GM03348 (cell line): ENCODE measurements at regions not wholly inside any gene's neighbourhood (a gene's known extent, or its start where the extent isn't known, plus 50 kb on each side); places are given as distances from the start of the nearest gene placed in this dataset.
"Not testable (repeated sequence)": the region's sequence is repeated elsewhere in the genome, so short reads cannot be mapped to it uniquely, and the experiment has no call there.

Experiments used
- DNase-seq: peaks from one replicate; pipeline ENCODE4 v3.0.0; 2012; ENCODE audit warnings: low spot score

DNA sequence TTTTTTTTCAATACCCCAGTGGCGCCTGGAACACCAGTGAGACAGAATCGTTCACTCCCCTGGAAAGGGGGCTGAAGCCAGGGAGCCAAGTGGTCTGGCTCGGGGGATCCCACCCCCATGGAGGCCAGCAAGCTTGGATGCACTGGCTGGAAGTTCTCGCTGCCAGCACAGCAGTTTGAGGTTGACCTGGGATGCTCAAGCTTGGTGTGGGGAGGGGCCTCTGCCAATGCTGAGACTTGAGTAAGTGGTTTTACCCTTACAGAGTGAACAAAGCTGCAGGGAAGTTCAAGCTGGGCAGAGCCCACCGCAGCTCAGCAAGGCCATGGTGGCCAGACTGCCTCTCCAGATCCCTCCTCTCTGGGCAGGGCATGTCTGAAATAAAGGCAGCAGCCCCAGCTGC is 276.2 kb upstream of the CNTN6 start:
- no peak for DNase-seq

DNA sequence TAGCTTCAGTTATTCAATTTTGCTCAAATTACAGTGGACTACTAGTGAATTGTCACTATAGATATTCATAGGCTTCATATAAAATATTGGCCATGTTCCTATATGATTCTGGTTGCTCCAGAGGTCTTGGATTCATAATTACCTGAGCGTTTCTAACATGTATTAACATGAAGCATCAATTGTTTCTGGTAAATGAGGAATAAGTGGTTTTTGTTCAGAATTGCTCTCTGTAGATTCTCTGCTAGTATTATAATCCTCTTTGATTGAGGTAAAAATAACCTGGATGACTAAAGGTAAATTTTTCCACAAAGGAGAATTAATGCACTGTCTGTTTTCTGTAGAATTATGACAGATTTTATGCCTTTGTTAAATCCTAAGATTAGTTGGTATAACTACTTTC is 258.1 kb upstream of the CNTN6 start:
- no peak for DNase-seq

DNA sequence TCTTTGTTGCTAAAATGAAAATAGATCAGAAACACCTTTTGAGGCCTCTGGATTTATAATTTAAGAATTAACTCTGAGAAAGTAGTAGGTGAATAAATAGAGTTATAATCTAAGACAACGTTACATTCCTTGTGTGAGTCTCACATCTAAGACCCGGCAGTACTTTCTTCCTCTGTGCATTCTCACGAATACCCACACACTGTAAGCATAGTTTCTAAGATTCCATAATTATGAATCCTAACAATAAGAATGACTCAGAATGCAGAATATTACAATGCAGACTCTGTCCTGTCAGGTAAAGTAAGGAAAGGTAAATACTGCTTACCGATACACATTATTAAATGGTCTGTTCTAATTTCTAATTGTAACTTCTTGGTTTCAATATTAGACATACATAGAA is 257.7 kb upstream of the CNTN6 start:
- DNase-seq: no peak

DNA sequence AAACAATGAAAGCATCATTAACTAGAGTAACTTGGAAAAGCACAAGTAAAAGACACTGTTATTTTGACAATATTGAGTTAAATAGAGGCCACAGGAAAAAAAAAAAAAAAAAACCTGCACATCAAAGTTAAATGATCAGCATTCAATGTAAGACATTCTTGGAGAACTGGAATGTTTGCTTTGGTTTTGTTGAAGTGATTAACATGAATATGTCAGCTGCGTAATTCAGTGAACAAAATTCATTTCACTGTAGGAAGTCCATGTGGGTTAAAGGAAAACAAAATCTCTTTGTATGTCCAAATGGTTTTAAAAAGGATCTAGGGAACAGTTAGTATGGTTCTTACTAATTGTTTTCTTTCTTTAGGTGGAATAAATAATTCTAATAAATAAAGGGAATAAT is 252.8 kb upstream of the CNTN6 start:
- no peak for DNase-seq

GRCh38 chr3:851098-851790 is 241.6 kb upstream of the CNTN6 start:
- DNase-seq: no peak

DNA sequence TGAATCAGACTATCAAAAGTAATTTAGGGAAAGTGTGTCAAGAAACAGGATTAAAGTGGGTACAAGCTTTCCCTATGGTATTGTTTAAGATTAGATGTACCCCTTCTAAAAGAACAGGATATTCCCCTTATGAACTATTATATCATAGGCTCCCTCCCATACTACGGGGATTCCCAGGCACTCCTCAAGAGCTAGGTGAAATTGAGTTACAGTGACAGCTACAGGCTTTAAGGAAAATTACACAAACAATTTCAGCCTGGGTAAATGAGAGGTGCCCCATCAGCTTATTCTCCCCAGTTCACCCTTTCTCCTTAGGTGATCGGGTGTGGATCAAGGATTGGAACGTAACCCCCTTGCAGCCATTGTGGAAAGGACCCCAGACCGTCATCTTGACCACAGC is 240.8 kb upstream of the CNTN6 start:
- no peak for DNase-seq

- no peak for DNase-seq
Observed at GRCh38 chr3:853489-853888, 239.3 kb upstream of the CNTN6 start.

DNA sequence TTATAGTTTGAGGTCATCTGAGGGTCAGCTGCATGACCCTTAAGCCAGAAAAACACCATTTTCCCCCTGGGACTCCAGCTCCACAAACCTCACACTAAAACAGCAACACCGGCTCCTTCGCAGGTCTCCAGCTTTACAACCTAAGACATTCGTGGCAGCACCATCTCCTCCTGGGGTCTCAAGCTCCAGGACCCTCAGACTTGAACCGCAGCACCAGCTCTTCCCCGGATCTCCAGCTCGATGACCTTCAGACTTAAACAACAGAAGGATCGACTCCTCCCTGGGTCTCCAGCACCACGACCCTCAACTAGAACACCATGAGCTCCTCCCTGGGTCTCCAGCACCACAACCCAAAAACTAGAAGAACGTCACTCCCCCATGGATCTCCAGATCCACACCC is 233.7 kb upstream of the CNTN6 start:
- DNase-seq: no peak

GRCh38 chr3:861721-862120 is 231.1 kb upstream of the CNTN6 start:
- DNase-seq: no peak

GRCh38 chr3:869269-869668 is 223.6 kb upstream of the CNTN6 start:
- DNase-seq: no peak

DNA sequence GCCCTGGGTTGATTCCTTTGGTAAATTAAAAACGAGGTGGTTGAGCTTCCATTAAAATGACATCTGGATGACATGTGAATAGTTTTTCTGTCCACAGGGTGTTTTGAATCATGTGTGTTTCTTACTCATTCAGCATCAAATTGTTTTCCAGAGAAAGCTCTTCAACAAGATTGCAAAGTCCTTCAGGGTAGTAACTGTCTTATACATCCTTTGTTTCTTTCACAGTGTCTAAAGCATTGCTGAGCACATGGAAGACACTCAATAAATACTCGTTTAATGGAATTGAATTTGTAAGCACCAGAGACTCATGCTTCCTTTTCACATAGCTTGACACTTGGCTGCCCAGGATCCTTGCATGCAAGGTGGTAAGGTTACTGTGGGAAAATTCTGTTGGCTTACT is 223.1 kb upstream of the CNTN6 start:
- DNase-seq: no peak

DNA sequence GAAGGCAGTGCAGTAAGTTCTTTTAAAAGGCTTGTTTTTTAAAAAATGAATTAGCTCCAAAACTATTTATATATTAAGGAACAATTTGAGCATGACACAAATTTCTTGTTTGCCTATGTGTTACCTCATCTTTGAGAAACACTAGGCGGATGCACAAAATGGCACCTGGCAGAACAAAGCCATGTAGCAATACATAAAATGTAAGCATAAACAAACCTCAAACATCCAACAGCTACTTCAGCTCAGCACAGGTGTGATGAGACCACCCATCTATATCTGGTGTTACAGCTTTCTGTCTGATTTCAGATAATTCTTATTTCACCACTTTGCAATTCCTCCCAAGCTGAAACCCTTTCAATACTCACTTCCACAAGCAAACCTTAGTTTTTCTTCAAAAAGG is 221.2 kb upstream of the CNTN6 start:
- no peak for DNase-seq

DNA sequence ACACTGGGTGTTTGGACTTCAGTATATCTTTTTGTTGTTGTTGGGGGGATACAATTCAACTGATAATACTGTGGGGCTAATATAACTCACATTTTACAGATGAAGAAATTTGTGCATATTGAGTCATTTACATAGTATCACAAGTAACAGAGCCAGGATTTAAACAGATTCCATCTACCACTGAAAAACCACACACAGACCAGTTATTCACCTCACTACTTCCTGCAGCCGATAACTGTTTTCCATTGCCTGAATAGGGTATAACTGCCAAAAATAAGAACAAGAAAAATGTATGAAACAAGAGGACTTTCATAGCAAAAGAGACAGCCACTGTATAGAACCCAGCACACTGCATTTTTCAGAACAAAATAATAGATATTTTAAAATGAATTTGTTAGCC is 215.8 kb upstream of the CNTN6 start:
- no peak for DNase-seq

GRCh38 chr3:878746-879145 is 214.1 kb upstream of the CNTN6 start:
- DNase-seq: no peak

GRCh38 chr3:880371-880770 is 212.5 kb upstream of the CNTN6 start:
- DNase-seq: no peak

- DNase-seq: no peak
Observed at GRCh38 chr3:882533-882932, 210.3 kb upstream of the CNTN6 start.

- peak; percentile 5 for DNase-seq
Observed at GRCh38 chr3:901953-902778, 190.7 kb upstream of the CNTN6 start.

DNA sequence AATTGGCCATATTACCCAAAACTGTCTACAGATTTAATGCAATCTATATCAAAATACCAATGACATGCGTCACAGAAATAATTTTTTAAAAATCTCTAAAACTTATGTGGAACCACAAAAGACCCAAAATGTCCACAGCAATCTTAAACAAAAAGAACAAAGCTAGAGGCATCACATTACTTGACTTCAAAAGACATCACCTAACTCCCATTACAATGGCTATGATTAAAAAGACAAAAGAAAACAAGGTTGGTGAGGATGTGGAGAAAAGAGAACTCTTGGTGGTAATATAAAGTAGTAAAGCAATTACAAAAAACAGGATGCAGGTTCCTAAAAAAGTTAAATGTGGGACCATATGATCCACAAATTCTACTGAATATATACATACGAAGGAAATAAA is 187.6 kb upstream of the CNTN6 start:
- no peak for DNase-seq

DNA sequence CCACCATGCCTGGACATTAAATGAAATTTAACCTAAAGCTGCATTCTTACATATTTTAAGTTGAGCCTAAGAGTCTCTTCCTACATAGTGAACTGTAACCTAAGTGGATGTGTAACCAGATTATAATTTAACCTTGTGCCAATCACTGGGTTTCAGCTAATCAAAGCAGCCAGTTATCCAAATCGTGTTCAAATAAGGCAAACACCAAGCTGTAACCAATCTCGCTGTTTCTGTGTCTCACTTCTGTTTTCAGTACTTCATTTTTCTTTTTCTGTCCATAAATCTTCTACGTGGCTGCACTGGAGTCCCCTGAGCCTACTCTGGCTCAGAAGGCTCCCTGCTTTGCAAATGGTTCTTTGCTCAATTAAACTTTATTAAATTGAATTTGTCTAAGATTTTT is 186.1 kb upstream of the CNTN6 start:
- no peak for DNase-seq

DNA sequence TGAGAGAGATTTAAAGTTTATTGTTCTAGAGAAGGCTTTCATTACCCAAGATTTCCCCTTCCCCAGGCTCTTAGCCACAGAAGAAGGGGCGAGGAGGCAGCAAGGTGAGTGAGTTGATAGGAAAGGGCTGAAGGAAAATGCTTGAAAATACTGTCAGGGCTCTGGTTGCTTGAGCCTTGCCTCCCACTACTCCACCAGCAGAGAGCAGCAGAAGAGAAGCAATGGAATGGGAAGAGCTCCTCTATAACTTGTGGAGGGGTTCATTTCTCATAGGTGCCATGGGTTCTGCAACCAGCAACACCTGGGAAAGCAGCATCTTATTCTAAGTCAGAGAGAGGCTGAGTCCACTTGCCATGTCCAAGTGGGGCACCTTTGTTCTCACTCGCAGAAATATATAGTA is 184.0 kb upstream of the CNTN6 start:
- no peak for DNase-seq

GRCh38 chr3:912717-913116 is 180.1 kb upstream of the CNTN6 start:
- not testable (repeated sequence) for DNase-seq

DNA sequence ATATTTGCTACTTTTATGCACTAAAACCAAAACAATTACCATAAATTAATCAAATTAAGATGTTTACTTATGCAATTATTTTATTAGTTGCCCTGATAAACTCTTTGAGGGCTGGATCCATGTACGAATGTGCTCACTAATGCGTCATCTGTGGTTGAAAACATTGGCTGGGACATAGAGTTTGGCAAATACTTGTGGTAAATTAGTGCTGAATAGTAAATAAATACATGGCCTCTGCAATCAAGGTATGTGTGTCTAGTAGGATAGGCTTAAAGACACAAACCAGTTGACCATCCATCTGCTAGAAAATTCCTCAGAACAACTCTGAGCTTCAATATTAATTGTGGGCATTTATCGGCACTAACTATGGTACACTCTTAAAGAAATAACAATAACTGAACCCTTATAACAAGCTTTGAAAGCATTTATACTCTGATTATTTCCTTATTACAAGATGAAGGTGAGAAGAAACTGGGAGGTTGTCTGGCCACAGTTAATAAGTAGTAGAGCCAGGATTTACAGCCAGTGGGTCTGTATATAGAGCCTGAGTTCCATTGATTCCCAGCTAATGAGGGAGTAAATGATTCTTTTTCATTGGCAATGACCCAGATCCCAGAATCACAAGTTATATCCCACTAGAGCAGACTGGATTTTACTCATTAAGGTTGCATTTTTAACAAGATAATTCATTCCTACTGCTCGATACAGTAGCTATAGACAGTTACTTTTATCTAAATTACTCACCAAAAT is 169.5 kb upstream of the CNTN6 start:
- DNase-seq: no peak

DNA sequence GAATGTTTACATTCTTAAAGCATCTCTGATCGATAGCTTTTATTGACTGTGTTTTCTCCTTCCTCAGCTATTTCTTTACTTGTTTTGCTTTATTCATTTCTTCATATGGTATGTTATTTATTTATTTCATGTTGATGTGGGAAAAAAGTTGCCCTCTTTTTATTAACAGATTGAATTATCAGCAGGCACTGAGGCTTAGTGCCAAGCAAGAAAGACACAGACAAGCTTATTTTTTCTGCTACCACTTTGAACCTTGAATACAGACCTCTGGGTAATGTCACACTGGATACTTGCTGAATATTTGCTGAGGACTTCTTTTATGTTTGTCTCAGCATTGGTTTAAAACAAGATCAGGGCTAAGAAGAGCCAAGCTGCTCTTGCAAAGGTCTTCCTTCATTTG is 162.0 kb upstream of the CNTN6 start:
- no peak for DNase-seq
